Inferior parietal cortex (tissue), 1 donor: ENCODE measurements at regions not wholly inside any gene's neighbourhood (a gene's known extent, or its start where the extent isn't known, plus 50 kb on each side); places are given as distances from the start of the nearest gene placed in this dataset.

Experiments used
- DNase-seq: peaks from one replicate; pipeline ENCODE4 v3.0.0-alpha.2; 2016; ENCODE audit errors: extremely low spot score

GRCh38 chr20:11380283-11380682 is 537.4 kb upstream of the BTBD3 start:
- no peak for DNase-seq

GRCh38 chr20:11387189-11387754 is 530.4 kb upstream of the BTBD3 start:
- no peak for DNase-seq

GRCh38 chr20:11389186-11389585 is 528.5 kb upstream of the BTBD3 start:
- DNase-seq: no peak

GRCh38 chr20:11391591-11391990 is 526.1 kb upstream of the BTBD3 start:
- no peak for DNase-seq

- DNase-seq: no peak
Measured at GRCh38 chr20:11394145-11394833, 523.4 kb upstream of the BTBD3 start.

- DNase-seq: no peak
Measured at GRCh38 chr20:11395581-11395980, 522.1 kb upstream of the BTBD3 start.

DNA sequence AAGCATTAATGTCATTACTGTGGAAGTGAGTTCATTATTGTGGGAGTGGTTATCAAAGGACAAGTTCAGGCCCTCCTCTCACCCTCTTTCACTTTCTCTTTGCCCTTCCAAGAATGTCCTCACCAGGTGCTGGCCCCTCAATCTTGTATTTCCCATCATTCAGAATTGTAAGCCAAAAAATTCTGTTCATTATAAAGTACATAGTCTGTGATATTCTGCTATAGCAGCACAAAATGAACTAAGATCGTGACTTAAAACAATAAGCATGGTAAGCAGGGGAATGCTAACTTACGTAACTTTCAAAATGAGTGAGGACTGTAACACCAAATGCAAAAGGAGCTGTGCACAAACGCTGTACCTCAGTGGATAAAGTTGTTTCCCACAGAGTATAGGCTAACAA is 515.7 kb upstream of the BTBD3 start:
- no peak for DNase-seq

DNA sequence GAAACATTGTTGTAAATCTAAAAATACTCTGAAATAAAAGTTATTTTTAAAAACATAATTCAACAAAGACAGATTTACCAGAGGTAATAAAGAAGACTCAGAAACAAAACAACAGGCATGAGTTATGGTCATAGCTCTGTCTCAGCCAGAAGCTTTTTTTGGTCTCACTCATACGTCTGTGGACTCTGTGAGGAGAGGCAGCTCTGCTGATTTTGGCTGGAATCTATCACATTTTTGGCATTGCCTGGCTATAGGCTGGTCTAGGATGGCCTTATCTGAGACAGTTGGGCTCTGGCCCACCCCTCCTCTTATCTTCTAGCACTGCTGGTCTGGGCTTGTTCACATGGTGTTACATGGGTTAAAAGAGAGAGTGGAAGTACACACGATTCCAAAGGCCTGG is 514.0 kb upstream of the BTBD3 start:
- DNase-seq: no peak

DNA sequence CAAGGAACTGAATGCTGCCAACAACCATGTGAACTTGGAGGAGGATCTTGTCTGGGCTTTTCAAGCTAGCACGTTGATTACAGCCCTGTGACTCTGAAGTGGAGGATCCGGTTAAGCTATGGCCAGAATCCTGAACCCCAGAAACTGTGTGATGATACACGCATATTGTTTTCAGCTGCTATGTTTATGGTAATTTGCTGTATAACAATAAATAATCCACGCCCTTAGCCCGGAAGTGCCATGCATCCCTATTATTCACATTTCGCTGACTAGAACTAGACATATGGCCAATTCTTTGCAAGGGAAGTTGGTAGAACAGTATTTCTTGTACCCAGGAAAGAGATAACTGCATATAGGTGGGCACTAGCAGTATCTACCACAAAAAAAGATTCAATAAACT is 510.8 kb upstream of the BTBD3 start:
- no peak for DNase-seq

DNA sequence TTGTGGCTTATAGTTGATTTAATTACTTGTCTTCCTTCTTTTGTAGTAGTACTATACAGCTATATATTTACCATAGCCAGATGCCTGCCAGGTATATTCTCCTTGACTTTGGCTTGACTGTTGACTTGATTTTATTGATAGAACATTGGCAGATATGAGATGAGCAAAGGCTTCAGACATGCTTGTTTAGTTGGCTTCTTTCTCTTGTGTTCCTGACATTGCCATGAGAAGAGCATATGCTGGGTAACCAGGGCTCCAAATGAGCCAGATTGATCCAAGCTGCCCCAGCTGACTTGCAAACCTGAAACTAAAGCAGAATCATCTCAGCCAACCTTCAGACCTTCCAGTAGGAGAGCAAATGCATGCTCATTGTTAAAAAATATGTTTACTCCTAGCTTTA is 508.1 kb upstream of the BTBD3 start:
- no peak for DNase-seq

DNA sequence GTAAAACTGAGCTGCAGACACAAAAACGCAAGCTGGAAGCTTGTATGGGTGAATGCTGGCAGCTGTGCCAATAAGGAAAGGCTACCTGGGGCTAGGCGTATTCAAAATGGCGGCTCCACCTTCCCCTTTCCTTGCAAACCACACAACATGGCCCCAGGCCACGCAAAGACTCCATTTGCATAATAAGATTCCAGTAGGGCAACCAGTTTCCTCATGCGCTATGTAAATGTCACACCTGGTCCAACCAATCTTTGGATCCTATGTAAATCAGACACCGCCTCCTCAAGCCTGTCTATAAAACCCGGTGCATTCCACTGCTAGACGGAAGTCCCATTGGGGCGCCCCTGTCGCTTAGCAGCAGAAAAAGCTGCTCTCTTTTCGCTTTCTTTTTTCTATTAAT is 505.9 kb upstream of the BTBD3 start:
- no peak for DNase-seq

DNA sequence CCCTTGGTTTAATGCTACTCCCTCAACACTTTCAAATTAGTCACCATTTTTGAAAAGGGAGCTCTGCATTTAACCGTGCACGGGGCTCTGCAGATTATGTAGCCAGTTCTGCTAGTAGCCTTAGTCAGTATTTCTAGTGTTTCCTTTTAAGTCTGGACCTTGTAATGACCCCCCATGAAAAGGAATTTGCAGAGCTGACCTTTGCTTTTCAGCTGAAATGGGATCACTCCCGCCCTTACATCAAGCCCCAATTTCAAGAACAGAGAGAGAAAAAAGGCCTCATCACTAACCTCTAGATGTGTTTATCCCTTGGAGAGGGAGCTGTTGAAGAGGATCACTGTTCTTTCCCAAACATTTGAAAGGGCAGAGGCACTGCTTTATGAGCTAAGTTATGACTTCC is 490.7 kb upstream of the BTBD3 start:
- DNase-seq: no peak

DNA sequence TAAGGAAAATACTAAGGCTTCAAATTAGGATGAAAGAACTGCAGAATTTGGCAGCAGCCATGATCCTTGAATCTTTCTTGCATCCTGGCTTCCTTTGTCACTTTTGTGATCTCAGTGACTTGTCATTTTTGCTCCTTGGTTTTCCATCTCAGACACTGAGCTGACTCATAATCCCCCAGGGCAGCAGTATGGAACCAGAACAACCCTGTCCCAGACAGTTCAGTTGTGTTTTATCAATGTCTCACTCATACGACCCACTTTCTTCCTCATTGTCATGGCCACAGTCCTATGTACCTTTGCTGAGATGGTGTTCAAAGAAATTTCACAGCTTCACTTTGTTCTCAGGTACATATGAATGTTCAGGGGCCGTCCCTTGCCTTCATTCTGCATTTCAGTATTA is 488.5 kb upstream of the BTBD3 start:
- DNase-seq: no peak

- DNase-seq: no peak
Measured at GRCh38 chr20:11429889-11430519, 487.7 kb upstream of the BTBD3 start.

- no peak for DNase-seq
Measured at GRCh38 chr20:11430652-11431051, 487.0 kb upstream of the BTBD3 start.

- DNase-seq: no peak
Measured at GRCh38 chr20:11431621-11432020, 486.1 kb upstream of the BTBD3 start.

GRCh38 chr20:11432407-11432806 is 485.3 kb upstream of the BTBD3 start:
- DNase-seq: no peak

GRCh38 chr20:11436113-11436905 is 481.4 kb upstream of the BTBD3 start:
- no peak for DNase-seq

- no peak for DNase-seq
Measured at GRCh38 chr20:11437090-11437489, 480.6 kb upstream of the BTBD3 start.

DNA sequence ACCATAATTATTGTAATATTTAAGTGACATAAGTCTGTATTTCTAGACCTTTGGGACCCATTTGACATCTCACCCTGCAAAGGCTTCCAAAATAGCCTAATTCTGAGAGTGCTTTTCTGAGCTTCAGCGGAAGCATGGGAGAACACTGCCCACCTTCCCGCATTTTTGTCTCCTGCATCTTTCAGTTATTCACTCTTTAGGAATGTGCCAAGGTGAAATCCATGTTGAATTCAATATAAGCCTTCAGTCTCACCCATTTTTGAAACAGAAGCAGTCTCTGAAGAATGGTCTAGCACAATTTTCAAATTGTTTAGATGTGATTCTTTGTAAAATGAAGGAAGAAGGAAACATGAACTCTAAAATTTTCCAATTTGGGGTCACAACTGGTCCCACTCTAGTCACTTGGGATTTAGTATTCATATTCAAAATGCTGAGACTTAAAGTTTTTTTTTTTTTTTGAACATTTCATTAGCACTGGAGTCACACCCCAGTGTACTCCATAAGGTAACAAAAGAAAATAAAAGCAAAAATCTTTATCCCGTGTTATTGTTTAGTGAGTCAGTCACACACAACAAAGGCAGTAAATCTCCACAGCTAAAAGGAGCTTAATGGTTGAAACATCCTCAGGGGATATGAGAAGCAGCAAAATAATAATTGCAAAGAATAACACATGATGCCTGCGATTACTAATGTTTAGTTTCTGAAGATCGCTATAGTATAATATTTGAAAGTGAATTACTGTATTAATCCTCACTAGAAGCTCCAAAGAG is 479.9 kb upstream of the BTBD3 start:
- DNase-seq: no peak

- no peak for DNase-seq
Measured at GRCh38 chr20:11438412-11438811, 479.3 kb upstream of the BTBD3 start.
